H1 (cell line): ENCODE measurements at regions not wholly inside any gene's neighbourhood (a gene's known extent, or its start where the extent isn't known, plus 50 kb on each side); places are given as distances from the start of the nearest gene placed in this dataset.

ENCODE experiments used
- HDAC2 ChIP-seq, 2 experiments: fragments of 300-600 bp in 1 of 2; sonication (generic) in 1 of 2; IDR thresholded peaks; 2 replicates each; pipeline ENCODE4 v1.6.1; 2011 to 2012; ENCODE audit warnings: low read depth in 2 of 2, low read length in 2 of 2, mild to moderate bottlenecking in 2 of 2, moderate library complexity in 2 of 2, borderline replicate concordance in 1 of 2, inconsistent platforms in 1 of 2
- PHF8 ChIP-seq: fragments of 200-600 bp; sonication (generic); conservative IDR thresholded peaks from 2 replicates; pipeline ENCODE4 v1.7.1; 2012; ENCODE audit warnings: low read depth, mild to moderate bottlenecking, inconsistent platforms, low read length, moderate library complexity

- TF ChIP-seq PHF8: no peak
- no peak for TF ChIP-seq HDAC2 (IDR thresholded peaks at IDR 0.05; ENCODE audit: borderline replicate concordance in 1 of 2, low read depth in 2 of 2, low read length in 2 of 2)
Observed at GRCh38 chr15:81495780-81496467, 121.9 kb upstream of the TMC3 start (continued).
